KMS-11 (cell line): ENCODE measurements at regions not wholly inside any gene's neighbourhood (a gene's known extent, or its start where the extent isn't known, plus 50 kb on each side); places are given as distances from the start of the nearest gene placed in this dataset.

Experiments
- H2AFZ ChIP-seq: fragments of 200-600 bp; sonication (generic); 2 replicates; pipeline ENCODE4 v1.6.1; 2016; ENCODE audit warnings: antibody characterized with exemption, mixed run types, low read depth
- H3K27ac ChIP-seq: fragments of 200-600 bp; sonication (generic); 2 replicates; pipeline ENCODE4 v1.6.1; 2016; ENCODE audit warnings: mild to moderate bottlenecking, mixed run types
- H3K27me3 ChIP-seq: fragments of 200-600 bp; sonication (generic); 2 replicates; pipeline ENCODE4 v1.6.1; 2017; ENCODE audit warnings: mild to moderate bottlenecking, low read depth, mixed run types, moderate library complexity; ENCODE audit not compliant: insufficient read depth
- H3K36me3 ChIP-seq: fragments of 200-600 bp; sonication (generic); 2 replicates; pipeline ENCODE4 v1.6.1; 2017; ENCODE audit warnings: mild to moderate bottlenecking, mixed run types; ENCODE audit not compliant: insufficient read depth
- H3K4me1 ChIP-seq: fragments of 200-600 bp; sonication (generic); 2 replicates; pipeline ENCODE4 v1.6.1; 2016; ENCODE audit warnings: mild to moderate bottlenecking, low read depth, mixed run types; ENCODE audit not compliant: poor library complexity, severe bottlenecking
- H3K4me2 ChIP-seq: fragments of 200-600 bp; sonication (generic); 2 replicates; pipeline ENCODE4 v1.7.0; 2016; ENCODE audit warnings: mild to moderate bottlenecking, mixed run types
- H3K4me3 ChIP-seq: fragments of 200-600 bp; sonication (generic); IDR thresholded peaks from 2 replicates; pipeline ENCODE4 v1.6.1; 2017; ENCODE audit warnings: low read depth, low read length, mixed read lengths; ENCODE audit not compliant: insufficient read depth
- H3K79me2 ChIP-seq: fragments of 200-600 bp; sonication (generic); 2 replicates; pipeline ENCODE4 v1.6.1; 2016; ENCODE audit warnings: low read depth, mixed run types; ENCODE audit not compliant: insufficient read depth
- H3K9ac ChIP-seq: fragments of 200-600 bp; sonication (generic); 2 replicates; pipeline ENCODE4 v1.6.1; 2016; ENCODE audit warnings: mild to moderate bottlenecking, mixed run types
- H4K20me1 ChIP-seq: fragments of 200-600 bp; sonication (generic); 2 replicates; pipeline ENCODE4 v1.6.1; 2016; ENCODE audit warnings: mild to moderate bottlenecking, mixed run types; ENCODE audit not compliant: insufficient read depth
- TF ChIP-seq, protein P1 (sequence below): fragments of 200-600 bp; sonication (generic); conservative IDR thresholded peaks from 2 replicates; pipeline ENCODE4 v1.6.1; 2017; ENCODE audit warnings: low read depth, mild to moderate bottlenecking, antibody characterized with exemption, low read length, moderate library complexity, mixed read lengths

DNA sequence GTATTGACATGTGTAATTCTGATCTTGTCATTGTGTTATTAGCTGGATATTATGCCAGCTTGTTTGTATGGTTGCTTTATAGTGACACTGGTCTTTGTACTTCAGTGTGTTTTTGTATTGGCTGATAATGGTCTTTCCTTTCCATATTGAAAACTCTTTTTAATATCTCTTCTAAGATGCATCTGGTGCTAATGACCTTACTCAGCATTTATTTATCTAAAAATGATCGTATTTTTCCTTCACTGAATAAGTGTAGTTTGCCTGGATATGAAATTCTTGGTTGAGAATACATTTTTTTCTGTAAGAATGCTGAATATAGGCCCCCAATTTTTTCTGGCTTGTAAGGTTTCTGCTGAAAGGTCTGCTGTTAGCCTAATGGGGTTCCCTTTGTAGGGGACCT is 465.5 kb upstream of the TMPRSS15 start:
- no peaks in the 10 kb centered on the region for H3K4me1 ChIP-seq

DNA sequence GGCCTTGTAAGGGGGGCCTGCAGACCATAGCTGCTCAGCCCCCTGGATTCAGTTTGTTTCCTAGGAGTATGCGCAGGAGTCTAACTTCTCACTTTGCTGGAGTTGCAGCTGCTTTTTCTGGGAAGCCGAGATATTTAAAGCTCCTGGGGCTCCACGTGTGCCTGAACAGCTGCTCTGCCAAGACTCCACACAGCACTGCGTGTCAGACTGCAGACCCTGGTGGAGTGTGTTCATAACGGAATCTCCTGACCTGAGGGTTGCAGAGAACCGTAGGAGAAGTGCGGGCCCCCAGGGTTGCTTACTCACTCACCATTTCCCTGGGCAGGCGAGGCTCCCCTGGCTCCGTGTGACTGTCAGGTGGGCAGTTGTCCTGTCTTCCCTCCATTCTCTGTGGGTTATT is 474.3 kb upstream of the TMPRSS15 start:
- no peaks in the 10 kb centered on the region for H3K79me2 ChIP-seq
- H3K27ac ChIP-seq: no peak overlapping the region
- H3K4me3 ChIP-seq: no peak overlapping the region
- H3K4me1 ChIP-seq: no peaks in the 10 kb centered on the region
- H3K4me2 ChIP-seq: no peak overlapping the region
- TF ChIP-seq, protein P1, sequence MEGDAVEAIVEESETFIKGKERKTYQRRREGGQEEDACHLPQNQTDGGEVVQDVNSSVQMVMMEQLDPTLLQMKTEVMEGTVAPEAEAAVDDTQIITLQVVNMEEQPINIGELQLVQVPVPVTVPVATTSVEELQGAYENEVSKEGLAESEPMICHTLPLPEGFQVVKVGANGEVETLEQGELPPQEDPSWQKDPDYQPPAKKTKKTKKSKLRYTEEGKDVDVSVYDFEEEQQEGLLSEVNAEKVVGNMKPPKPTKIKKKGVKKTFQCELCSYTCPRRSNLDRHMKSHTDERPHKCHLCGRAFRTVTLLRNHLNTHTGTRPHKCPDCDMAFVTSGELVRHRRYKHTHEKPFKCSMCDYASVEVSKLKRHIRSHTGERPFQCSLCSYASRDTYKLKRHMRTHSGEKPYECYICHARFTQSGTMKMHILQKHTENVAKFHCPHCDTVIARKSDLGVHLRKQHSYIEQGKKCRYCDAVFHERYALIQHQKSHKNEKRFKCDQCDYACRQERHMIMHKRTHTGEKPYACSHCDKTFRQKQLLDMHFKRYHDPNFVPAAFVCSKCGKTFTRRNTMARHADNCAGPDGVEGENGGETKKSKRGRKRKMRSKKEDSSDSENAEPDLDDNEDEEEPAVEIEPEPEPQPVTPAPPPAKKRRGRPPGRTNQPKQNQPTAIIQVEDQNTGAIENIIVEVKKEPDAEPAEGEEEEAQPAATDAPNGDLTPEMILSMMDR: no peak
- H3K27me3 ChIP-seq: no peaks in the 10 kb centered on the region
- no peak overlapping the region for H3K9ac ChIP-seq
- no peaks in the 10 kb centered on the region for H4K20me1 ChIP-seq
- no peak overlapping the region for H2AFZ ChIP-seq
- H3K36me3 ChIP-seq: no peaks in the 10 kb centered on the region

More for the DNA sequence above, 465.5 kb upstream of the TMPRSS15 start:
- H3K4me3 ChIP-seq: no peak overlapping the region
- H3K79me2 ChIP-seq: no peaks in the 10 kb centered on the region
- H3K36me3 ChIP-seq: no peaks in the 10 kb centered on the region
- no peak overlapping the region for H3K4me2 ChIP-seq
- no peaks in the 10 kb centered on the region for H3K27me3 ChIP-seq
- H3K27ac ChIP-seq: no peak overlapping the region
- no peaks in the 10 kb centered on the region for H4K20me1 ChIP-seq
- no peak overlapping the region for H2AFZ ChIP-seq
- TF ChIP-seq, protein P1: no peak
- H3K9ac ChIP-seq: no peak overlapping the region

DNA sequence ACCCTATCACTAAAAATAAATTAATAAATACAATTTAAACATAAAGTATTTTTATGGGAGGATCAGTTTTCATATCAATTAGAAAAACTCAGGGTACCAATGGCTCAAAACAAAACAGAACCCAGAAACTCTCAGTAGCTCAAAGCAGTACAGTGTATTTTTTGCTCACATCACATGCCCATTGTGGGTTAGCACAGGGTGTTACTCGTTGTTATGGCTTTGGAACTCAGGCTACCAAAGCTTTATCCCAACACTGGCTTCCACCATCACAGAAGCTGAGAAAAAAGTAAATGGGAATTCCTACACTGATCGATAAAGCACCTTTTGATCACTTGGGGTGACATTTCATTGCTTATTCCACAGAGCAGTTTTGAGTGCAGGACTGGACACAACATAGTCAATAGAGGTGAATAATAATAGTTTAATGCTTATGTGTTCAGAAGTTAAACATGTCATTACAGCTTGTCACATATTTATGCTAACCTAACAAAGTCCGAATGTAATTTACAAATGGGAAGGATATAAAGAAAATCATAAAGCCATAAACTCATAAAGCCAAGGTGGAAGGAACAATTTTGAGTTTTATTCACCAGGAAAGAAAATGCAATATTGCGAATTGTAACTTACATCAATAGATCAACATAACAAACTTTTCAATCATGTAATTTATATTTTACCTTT is 484.5 kb upstream of the TMPRSS15 start:
- H3K4me3 ChIP-seq: no peak overlapping the region
- H3K27ac ChIP-seq: no peak overlapping the region
- H3K4me1 ChIP-seq: no peaks in the 10 kb centered on the region
- H2AFZ ChIP-seq: no peak overlapping the region
- no peak overlapping the region for H3K4me2 ChIP-seq
- H4K20me1 ChIP-seq: no peaks in the 10 kb centered on the region
- no peaks in the 10 kb centered on the region for H3K79me2 ChIP-seq
- TF ChIP-seq, protein P1: no peak
- no peak overlapping the region for H3K9ac ChIP-seq
- H3K27me3 ChIP-seq: no peaks in the 10 kb centered on the region
- no peaks in the 10 kb centered on the region for H3K36me3 ChIP-seq

DNA sequence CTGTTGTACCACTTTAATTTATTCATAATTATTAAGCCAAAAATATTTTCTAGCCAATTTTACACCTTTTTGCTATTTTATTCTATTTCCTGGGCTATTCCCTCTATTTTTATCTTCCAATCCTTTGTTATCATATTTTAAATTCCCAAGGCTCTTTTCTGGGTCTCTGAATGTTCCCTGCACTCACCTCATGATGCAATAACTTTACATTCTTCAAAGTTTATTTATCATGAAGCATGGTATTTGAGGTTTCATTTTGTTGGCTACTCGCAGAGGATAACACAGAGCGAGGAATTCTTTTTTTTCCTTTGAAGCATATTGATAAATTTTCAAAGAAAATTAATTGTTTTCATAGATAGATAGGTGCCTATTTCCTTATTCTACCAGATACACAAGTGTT is 489.8 kb upstream of the TMPRSS15 start:
- Histone ChIP-seq H3K4me1 (peaks cover 1% of the 10 kb centered on the region), H3K79me2 (no peaks in the 10 kb centered on the region), H3K27me3 (no peaks in the 10 kb centered on the region), H3K4me3 (no peak overlapping the region), H3K36me3 (no peaks in the 10 kb centered on the region), H3K9ac (no peak overlapping the region), H4K20me1 (no peaks in the 10 kb centered on the region), H2AFZ (no peak overlapping the region), H3K27ac (no peak overlapping the region), H3K4me2 (no peak overlapping the region)
- TF ChIP-seq, protein P1: no peak
